ENCODE measurements at regions not wholly inside any gene's neighbourhood (a gene's known extent, or its start where the extent isn't known, plus 50 kb on each side); places are given as distances from the start of the nearest gene placed in this dataset.

DNA sequence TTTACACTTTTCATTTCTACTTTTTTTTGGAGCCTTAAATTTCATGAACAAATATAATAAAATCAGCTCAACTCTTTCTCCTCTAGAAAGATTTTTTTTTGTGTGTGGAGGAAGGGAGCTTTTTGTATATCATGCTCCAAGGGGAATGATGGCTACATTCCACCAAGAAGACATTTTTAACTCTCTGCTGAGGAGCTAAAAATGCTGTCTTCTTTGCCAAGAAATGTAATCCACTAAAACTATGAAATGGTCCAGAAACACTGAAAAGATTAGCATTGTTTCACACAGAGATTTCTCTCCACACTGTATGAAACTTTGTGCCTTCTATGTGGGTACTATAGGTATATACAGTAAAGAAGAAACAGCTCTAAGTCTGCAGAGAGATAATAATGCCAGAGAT is 74.1 kb upstream of the ANK3 start:
- DNase-seq, result no peak

GRCh38 chr10:60461688-60462087 is 72.0 kb upstream of the ANK3 start:
- DNase-seq, result no peak

- DNase-seq, result no peak
Observed at GRCh38 chr10:60459701-60460457, 70.2 kb upstream of the ANK3 start.

DNA sequence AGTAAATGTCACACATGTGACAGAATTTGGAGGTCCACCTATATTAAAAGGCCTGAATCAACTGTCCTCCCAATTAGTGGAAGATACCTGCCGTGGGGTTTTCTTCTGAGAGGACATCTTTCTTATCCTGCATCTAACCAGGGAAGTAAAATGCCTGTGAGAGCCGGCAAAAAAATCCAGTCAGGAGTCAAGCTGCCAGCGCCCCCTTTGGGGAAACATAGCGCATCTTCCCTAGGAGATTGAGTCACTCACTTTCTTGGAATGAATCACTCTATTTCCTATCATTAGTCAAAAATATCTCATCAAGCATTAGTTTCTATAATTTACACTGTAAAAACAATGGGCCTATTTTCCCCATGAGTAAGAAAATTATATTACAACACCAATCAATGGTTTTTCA is 66.4 kb upstream of the ANK3 start:
- no peak for DNase-seq

GRCh38 chr10:60454336-60454735 is 64.7 kb upstream of the ANK3 start:
- no peak for DNase-seq

GRCh38 chr10:60453036-60453435 is 63.4 kb upstream of the ANK3 start:
- no peak for DNase-seq

DNA sequence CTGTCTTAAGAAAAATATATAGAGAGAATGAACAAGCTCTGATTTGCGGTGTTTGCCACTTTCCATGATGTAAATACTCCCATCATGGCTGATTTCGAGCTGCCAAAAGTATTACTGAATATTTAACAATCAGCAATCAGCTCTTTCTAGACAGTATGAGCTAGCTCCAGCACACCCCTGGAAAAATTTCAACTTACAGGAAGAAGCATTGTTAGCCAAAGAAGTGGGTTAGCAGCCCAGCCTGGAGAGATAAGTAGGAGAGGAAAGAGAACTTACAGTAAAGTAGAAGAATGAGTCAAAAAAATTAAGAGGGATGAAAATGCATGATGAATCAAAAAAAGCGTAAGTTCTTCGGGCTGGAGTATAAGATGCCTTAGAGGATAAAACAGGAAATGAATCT is 60.6 kb upstream of the ANK3 start:
- DNase-seq, result no peak

DNA sequence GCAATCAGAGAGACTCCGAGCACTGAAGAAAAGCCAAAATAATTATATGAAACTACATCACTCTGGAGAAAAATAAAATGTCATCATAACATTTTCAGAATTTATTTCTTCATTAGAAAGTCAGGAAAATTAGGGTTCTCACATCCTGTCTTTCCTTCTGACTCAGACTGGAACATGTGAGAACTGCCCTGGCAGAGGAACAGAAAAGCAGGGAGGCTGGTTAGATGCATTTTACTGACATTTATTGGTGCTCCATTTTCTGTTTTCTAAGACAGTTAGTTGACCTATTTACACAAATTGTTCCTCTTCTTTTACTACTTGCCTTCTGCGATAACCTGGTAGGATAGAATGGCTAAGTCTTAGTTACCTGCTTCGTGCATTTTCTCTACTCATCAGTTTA is 58.6 kb upstream of the ANK3 start:
- DNase-seq, result no peak

- no peak for DNase-seq
Observed at GRCh38 chr10:60446851-60447250, 57.2 kb upstream of the ANK3 start.

GRCh38 chr10:60446070-60446833 is 56.6 kb upstream of the ANK3 start:
- no peak for DNase-seq

DNA sequence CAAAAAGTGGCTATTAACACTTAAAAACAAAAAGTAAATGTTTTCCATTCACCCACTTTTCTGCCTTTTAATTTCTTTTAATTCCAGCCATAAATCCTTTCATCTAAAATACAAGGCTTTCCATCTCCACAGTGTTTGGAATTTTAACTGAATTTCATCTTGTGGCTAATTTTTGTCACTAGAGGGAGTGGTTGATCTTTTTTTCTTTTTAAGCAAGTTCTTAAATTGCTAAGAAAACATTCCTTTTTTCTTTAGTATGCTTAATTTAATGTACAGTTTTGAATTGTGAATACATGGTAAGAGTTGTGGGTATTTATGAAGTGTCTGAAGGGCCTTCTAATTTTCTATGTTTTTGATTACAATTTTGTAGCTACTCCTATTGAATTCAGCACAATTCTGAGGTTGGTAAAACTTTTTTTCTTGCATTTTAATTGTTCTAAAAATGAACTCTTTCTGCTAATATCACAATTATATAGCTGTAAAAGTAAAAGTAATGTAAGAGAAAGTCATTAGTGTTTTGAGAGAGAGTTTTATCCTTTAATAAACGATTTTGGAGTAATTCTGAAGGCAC is 54.9 kb upstream of the ANK3 start:
- no peak for DNase-seq

DNA sequence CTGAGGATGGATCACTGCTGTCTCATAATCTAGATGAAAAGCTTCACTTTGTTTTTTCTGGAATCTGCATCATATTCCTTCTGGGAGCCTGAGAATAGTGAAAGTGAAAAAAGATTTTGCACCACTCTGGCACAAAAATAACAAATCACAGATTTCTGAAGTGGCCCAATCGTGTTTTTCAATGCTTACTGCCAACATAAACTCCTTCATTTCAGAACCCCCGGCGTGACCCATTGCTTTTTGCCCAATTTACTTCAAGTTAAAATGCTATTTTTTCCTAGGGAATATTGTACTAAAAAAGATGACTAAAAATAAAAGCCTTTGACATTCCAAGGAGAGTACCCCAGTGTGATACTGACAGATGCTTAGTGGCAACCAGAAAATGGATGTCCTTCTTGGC is 53.7 kb upstream of the ANK3 start:
- DNase-seq, result no peak

- DNase-seq, result no peak
Observed at GRCh38 chr10:60441515-60441914, 51.8 kb upstream of the ANK3 start.

- no peak for DNase-seq
Observed at GRCh38 chr10:60439641-60440040, 50.0 kb upstream of the ANK3 start.
